Kidney (tissue), 13 donors: ENCODE measurements at regions not wholly inside any gene's neighbourhood (a gene's known extent, or its start where the extent isn't known, plus 50 kb on each side); places are given as distances from the start of the nearest gene placed in this dataset.

ENCODE experiments used
- DNase-seq, 5 donors: peaks; one replicate each; pipeline ENCODE4 v3.0.0-alpha.2; 2013 to 2020
- FAIRE-seq: peaks from 2 replicates; lab custom pipeline; 2012; peaks lifted over from hg19 to GRCh38; lab: Jason Lieb, UNC
- H3K27ac ChIP-seq, 2 donors: one replicate each; pipeline ENCODE4 v1.7.0; 2013; ENCODE audit warnings: low read depth in 2 of 2, low read length in 2 of 2, inconsistent platforms in 1 of 2
- H3K27me3 ChIP-seq: one replicate; pipeline ENCODE4 v1.7.1; 2013; ENCODE audit warnings: low read length, inconsistent platforms; ENCODE audit not compliant: control insufficient read depth, insufficient read depth
- H3K36me3 ChIP-seq, 3 donors: one replicate each; pipeline versions ENCODE4 v1.7.0 to v1.7.1; 2013; ENCODE audit warnings: low read length in 3 of 3, control low read depth in 1 of 3, inconsistent platforms in 1 of 3; ENCODE audit not compliant: insufficient read depth in 3 of 3, control insufficient read depth in 2 of 3
- H3K4me1 ChIP-seq, 3 donors: one replicate each; pipeline versions ENCODE4 v1.7.0 to v1.7.1; 2013; ENCODE audit warnings: low read length in 3 of 3, inconsistent platforms in 1 of 3, low read depth in 1 of 3; ENCODE audit not compliant: control insufficient read depth in 2 of 3, insufficient read depth in 2 of 3
- H3K4me3 ChIP-seq, 3 donors: one replicate each; pipeline versions ENCODE4 v1.7.0 to v1.8.1; 2013; ENCODE audit warnings: low read length in 3 of 3, control low read depth in 1 of 3, inconsistent platforms in 1 of 3
- H3K9ac ChIP-seq, 3 donors: one replicate each; pipeline versions ENCODE4 v1.7.0 to v1.7.1; 2013; ENCODE audit warnings: low read length in 3 of 3, control low read depth in 1 of 3, inconsistent platforms in 1 of 3
- H3K9me3 ChIP-seq, 3 donors: one replicate each; pipeline versions ENCODE4 v1.7.0 to v1.7.1; 2013; ENCODE audit warnings: low read length in 3 of 3, control low read depth in 1 of 3, inconsistent platforms in 1 of 3; ENCODE audit not compliant: control insufficient read depth in 2 of 3, insufficient read depth in 1 of 3
- intact Hi-C: fragments of 100-400 bp; cut with DNase I; formaldehyde crosslinking; loops from one replicate; pipeline ENCODE4 v1.11.1; 2022
- TF ChIP-seq, protein P1 (sequence below): IDR thresholded peaks from 3 replicates; pipeline ENCODE4 v1.5.1; 2012; ENCODE audit warnings: mild to moderate bottlenecking, moderate library complexity, borderline replicate concordance; ENCODE audit not compliant: insufficient read depth; ENCODE audit errors: extremely low read depth
- donor health status: control.
- donor health status: control.
- donor health status: control.
- donor health status: control.
- donor health status: control.
- donor health status: DM: yes; HTN: yes; CAD: no.
- donor health status: Normal renal cell carcinoma (clear cell type).

DNA sequence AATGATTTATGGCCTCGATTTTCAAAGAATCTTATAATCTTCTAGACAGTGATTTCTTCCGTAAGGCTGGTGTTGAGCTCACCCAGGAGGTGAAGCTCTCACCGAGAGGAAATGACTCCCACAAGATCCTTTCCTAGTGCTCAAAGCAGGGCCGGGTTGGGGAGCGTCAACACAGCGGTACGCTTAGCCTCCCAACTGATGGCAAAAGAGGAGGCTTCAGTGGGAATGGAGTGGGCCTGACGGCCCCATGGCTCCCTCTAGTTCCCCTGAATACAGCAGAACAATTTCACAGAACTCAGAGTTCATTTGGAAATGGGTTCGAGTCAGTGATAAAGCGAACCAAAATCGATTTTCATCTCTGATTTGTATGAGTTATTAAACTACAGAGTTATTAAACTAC lies 449.5 kb downstream of the KLF12 start:
- no peak overlapping the region for H3K9ac ChIP-seq
- DNase-seq (no peak), FAIRE-seq (no peak)
- H3K36me3 ChIP-seq = no peaks in the 10 kb centered on the region
- H3K9me3 ChIP-seq = no peaks in the 10 kb centered on the region
- no peaks in the 10 kb centered on the region for H3K4me1 ChIP-seq
- H3K4me3 ChIP-seq = no peak overlapping the region
- H3K27ac ChIP-seq = no peak overlapping the region
- intact Hi-C loops = no loop called here
- no peaks in the 10 kb centered on the region for H3K27me3 ChIP-seq
- TF ChIP-seq, protein P1, sequence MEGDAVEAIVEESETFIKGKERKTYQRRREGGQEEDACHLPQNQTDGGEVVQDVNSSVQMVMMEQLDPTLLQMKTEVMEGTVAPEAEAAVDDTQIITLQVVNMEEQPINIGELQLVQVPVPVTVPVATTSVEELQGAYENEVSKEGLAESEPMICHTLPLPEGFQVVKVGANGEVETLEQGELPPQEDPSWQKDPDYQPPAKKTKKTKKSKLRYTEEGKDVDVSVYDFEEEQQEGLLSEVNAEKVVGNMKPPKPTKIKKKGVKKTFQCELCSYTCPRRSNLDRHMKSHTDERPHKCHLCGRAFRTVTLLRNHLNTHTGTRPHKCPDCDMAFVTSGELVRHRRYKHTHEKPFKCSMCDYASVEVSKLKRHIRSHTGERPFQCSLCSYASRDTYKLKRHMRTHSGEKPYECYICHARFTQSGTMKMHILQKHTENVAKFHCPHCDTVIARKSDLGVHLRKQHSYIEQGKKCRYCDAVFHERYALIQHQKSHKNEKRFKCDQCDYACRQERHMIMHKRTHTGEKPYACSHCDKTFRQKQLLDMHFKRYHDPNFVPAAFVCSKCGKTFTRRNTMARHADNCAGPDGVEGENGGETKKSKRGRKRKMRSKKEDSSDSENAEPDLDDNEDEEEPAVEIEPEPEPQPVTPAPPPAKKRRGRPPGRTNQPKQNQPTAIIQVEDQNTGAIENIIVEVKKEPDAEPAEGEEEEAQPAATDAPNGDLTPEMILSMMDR = no peak

DNA sequence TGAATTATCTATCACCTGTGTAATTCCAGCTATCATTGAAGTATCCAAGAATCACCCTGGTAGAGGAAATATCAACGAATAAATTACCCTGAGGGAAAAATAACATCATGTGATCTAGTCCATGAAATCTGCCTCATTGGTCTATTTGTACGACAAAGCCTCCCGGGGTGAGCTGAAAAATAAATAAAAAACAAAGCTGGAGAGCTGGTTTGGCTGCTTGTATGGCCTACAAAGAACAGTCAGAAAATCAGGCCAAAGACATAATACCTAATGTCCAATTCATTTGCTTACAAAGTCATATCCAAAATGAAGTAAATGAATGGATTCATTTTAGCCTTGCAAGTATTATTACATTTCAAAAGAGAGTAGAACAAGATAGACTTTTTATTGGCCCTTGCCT lies 449.9 kb downstream of the KLF12 start:
- no peak for FAIRE-seq

DNA sequence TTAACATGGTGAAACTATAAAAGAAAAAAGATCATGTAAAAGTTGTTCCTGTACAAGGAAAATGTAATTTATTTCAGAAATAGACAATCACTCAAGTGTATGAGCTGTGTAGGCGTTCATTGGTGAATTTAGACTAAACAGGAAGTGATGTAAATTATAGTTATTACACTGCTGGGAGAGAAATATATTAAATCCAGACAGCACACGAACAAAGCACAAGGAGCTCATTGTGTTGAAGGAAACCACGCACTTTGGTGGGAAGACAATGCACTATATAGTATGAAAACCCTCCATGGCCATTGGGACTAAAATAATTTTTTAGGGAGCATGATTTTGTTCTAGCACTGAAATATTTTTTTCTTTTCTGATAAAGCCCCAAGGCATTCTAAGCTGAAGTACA lies 450.5 kb downstream of the KLF12 start:
- TF ChIP-seq, protein P1 = no peak
- DNase-seq = no peak
- no peak overlapping the region for H3K27ac ChIP-seq
- intact Hi-C loops = no loop called here
- no peaks in the 10 kb centered on the region for H3K9me3 ChIP-seq
- H3K36me3 ChIP-seq = no peaks in the 10 kb centered on the region
- H3K4me3 ChIP-seq = no peak overlapping the region
- FAIRE-seq = no peak
- H3K9ac ChIP-seq = no peak overlapping the region
- no peaks in the 10 kb centered on the region for H3K4me1 ChIP-seq
- no peaks in the 10 kb centered on the region for H3K27me3 ChIP-seq

More for the DNA sequence above, 449.9 kb downstream of the KLF12 start:
- Histone ChIP-seq H3K9ac (no peak overlapping the region), H3K27me3 (no peaks in the 10 kb centered on the region), H3K36me3 (no peaks in the 10 kb centered on the region), H3K4me1 (no peaks in the 10 kb centered on the region), H3K27ac (no peak overlapping the region), H3K4me3 (no peak overlapping the region), H3K9me3 (no peaks in the 10 kb centered on the region)
- TF ChIP-seq, protein P1 = no peak
- DNase-seq = no peak
- intact Hi-C loops = no loop called here

DNA sequence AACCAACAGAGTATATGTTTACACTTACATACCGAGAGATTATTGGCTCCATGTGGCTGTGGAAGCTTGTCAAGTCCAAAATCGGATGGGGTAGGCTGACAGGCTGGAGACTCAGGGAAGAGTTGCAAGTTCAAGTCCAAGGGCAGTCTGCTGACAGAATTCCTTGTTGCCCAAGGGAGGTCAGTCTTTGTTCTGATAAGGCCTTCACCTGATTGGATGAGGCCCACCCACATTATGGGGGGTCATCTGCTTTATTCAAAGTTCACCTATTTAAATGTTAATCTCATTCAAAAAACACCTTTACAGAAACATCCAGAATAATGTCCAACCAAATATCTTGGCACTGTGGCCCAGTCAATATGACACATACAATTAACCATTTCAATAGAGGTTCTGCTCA lies 452.4 kb downstream of the KLF12 start:
- DNase-seq (no peak), FAIRE-seq (no peak)
- Histone ChIP-seq H3K9me3 (no peaks in the 10 kb centered on the region), H3K9ac (no peak overlapping the region), H3K27ac (no peak overlapping the region), H3K4me1 (no peaks in the 10 kb centered on the region), H3K4me3 (no peak overlapping the region), H3K36me3 (no peaks in the 10 kb centered on the region), H3K27me3 (no peaks in the 10 kb centered on the region)
- TF ChIP-seq, protein P1 = no peak
- intact Hi-C loops = no loop called here
